MG63 (cell line): ENCODE measurements at regions not wholly inside any gene's neighbourhood (a gene's known extent, or its start where the extent isn't known, plus 50 kb on each side); places are given as distances from the start of the nearest gene placed in this dataset.
"Not testable (repeated sequence)": the region's sequence is repeated elsewhere in the genome, so short reads cannot be mapped to it uniquely, and the experiment has no call there.

Source experiments
- DNase-seq: peaks from one replicate; pipeline ENCODE4 v3.0.0-alpha.2; 2020
- H3K27me3 ChIP-seq: fragments of 250-450 bp; sonication (Bioruptor Pico); 2 replicates; pipeline ENCODE4 v1.5.1; 2020; ENCODE audit warnings: mild to moderate bottlenecking, moderate library complexity
- H3K36me3 ChIP-seq: fragments of 250-450 bp; sonication (Bioruptor Pico); 2 replicates; pipeline ENCODE4 v1.5.1; 2020; ENCODE audit warnings: mild to moderate bottlenecking, moderate library complexity
- H3K4me3 ChIP-seq: fragments of 250-450 bp; sonication (Bioruptor Pico); 2 replicates; pipeline ENCODE4 v1.5.1; 2020; ENCODE audit warnings: mild to moderate bottlenecking, moderate library complexity
- H3K9me3 ChIP-seq: fragments of 250-450 bp; sonication (Bioruptor Pico); 2 replicates; pipeline ENCODE4 v1.5.1; 2020; ENCODE audit warnings: mild to moderate bottlenecking, moderate library complexity

DNA sequence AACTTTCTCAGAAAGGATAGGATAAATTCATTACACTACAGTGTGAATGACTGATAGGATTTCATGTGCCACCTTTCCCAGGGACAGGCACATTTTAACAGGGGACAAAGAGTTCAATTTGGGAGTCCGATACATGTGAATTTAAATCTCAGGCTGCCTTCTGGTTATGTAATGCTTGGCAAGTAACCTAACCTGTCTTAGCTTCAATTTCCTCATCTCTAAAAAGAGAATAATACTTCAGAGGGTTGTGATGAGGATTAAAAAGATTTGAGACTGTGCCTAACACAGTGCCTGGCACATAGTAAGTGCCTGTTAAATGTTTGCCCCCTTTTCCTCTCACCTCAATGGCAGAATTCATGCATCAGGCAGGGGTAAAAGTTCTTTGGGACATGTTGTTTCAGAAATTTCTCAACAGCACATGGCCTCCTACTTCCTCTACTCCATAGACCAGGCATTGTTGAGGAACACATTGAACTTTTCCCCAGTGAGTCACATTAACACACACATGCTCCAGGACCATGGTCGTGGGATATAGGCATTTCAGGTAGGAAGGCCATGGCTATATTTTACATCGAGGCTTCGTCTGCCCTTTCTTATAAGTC lies 94.6 kb upstream of the EGFLAM start:
- Histone ChIP-seq H3K27me3 (peaks cover 2% of the 10 kb centered on the region; the same call in 1 of the 2 replicates), H3K36me3 (no peaks in the 10 kb centered on the region), H3K9me3 (no peaks in the 10 kb centered on the region), H3K4me3 (no peak overlapping the region)
- DNase-seq, result no peak

DNA sequence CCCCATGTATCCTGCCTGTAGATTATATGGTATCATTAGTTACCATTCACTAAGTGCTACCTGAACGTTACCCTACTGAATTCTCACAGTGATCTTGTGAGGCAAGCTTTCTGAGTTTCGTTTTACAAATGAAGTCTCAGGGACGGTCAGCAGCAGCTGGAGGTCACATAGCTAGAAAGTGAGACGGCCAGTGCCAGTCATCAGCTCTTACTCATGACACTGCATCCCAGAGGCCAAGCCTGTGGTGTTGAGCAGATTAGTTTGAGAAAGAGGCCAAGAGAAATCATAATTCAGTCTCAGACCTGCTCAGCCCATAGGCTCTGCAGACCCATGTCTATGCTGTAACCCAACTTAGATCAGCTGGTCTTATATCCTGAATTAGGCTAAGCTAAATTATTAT lies 95.7 kb upstream of the EGFLAM start:
- Histone ChIP-seq H3K9me3 (no peaks in the 10 kb centered on the region), H3K27me3 (peaks cover 4% of the 10 kb centered on the region; the same call in 1 of the 2 replicates), H3K4me3 (no peak overlapping the region), H3K36me3 (no peaks in the 10 kb centered on the region)
- DNase-seq, result peak; percentile 14

DNA sequence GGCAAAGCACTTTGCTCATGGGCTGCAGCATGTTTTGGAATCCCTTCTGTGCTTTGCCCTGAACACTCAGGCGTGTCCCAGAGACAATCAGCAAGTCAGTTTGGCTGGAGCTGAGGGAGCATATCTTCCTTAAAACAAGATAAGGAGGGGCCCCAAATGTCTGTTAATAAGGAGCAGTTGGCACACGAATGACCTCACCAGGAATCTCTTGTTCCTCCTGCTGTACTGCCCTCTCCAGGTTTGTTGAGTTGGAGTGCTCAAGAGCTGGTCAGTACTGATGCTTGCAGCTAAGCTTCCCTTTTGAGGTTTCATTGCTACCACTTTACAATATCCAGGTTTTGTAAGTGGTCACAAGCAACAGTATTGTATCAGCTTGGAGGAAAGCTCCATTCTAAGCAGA lies 101.3 kb upstream of the EGFLAM start:
- H3K36me3 ChIP-seq, result no peaks in the 10 kb centered on the region
- H3K9me3 ChIP-seq, result no peaks in the 10 kb centered on the region
- peaks cover 9% of the 10 kb centered on the region; the same call in 1 of the 2 replicates for H3K27me3 ChIP-seq
- DNase-seq, result no peak
- no peak overlapping the region for H3K4me3 ChIP-seq

DNA sequence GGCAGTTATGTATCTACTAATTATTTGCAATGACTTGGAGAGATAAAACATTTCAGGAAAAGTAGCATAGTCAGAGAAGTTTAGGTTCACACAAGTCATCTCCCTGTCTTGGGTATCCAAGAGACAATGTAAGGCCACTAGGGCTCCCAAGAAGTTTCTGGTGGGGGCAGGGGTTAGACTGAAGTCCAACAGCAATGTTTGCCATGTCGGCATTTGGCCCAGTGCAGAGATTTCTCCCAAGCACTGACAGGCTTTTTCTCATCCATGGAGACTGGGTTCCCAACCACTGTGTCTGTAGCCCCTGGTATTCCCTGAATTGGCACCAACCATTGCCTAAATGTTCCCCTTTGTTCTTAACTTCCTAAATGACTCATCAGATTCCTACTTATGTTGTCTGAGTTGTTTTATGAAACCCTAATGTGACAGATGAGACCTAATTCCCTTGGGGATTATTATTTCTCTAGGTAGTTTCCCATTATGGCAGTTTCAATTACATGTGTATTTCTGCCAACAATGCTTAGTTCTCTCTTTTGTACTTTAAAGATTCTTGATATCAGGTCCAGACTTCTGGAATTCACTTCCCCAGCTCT lies 103.6 kb upstream of the EGFLAM start:
- H3K27me3 ChIP-seq, result peaks cover 9% of the 10 kb centered on the region; the same call in 1 of the 2 replicates
- DNase-seq, result no peak
- no peak overlapping the region for H3K4me3 ChIP-seq
- H3K36me3 ChIP-seq, result no peaks in the 10 kb centered on the region
- H3K9me3 ChIP-seq, result no peaks in the 10 kb centered on the region

DNA sequence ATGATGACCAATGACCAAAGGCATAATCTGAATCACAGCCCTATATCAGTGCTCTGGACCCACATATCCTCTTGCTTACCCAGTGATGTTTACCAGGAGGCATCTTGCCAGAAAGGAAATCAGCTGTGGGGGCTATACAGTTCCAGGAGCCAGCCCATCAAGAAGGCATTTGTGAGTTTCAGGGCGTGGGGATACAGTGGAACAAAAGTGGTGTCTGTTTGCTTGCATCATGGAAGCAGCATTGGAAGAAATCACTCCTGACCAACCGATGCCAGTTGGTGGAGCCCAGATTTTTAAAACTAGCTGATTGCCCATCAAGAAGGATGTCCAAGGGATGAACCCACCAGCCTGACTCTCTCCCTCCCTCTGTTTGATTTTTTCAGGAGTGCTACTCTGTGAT lies 106.5 kb upstream of the EGFLAM start:
- no peak for DNase-seq
- Histone ChIP-seq H3K27me3 (peaks cover 3% of the 10 kb centered on the region; the same call in 1 of the 2 replicates), H3K36me3 (no peaks in the 10 kb centered on the region), H3K4me3 (no peak overlapping the region), H3K9me3 (no peaks in the 10 kb centered on the region)

DNA sequence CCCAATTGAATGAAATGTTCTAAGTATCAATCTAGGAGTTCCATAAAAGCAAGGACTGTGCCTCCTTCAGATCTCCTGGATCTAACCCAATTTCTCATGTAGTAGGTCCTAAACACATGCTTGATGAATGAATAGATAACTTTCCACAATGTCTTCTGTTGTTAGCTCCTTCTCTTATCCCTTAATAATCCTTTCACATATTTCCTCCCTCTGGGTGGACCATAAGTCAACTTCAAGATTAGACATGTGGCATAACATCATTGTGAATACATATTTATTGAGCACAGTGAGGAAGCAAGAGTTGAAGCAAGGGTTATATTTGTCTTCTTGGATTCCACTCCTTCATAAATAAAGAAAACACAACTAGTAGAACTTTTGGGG lies 108.6 kb upstream of the EGFLAM start:
- no peak for DNase-seq
- Histone ChIP-seq H3K27me3 (no peaks in the 10 kb centered on the region; the same call in 1 of the 2 replicates), H3K4me3 (no peak overlapping the region), H3K9me3 (no peaks in the 10 kb centered on the region), H3K36me3 (no peaks in the 10 kb centered on the region)

DNA sequence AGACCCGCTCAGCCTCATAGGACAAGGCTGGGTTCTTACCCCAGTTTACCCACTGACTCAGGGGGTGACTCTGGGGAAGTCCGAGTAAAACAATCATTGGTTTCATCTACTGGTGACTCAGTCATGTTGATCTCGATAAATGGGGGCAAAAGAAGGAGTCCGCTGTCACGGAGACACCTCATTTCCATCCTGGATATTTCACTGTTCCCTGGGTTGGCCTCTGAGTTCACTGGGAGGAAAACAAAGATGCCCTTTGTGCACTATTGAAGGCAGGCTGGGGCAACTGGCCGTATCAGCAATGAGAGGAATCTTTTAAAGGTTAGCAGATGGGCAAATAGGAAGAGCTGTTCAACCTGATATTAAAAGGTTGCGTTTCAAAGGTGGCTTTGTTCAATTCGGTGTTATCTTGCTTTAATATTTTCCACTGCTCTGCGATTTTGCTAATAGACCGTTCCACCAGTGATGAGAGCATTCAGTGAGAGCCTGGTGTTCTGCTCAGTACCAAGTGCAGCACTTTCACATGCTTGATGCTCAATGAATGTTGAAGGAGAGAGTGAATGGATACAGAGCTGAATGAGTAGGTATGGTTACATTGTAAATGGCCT lies 110.2 kb upstream of the EGFLAM start:
- no peak for DNase-seq
- no peaks in the 10 kb centered on the region for H3K27me3 ChIP-seq
- H3K9me3 ChIP-seq, result no peaks in the 10 kb centered on the region
- no peaks in the 10 kb centered on the region for H3K36me3 ChIP-seq
- H3K4me3 ChIP-seq, result no peak overlapping the region

DNA sequence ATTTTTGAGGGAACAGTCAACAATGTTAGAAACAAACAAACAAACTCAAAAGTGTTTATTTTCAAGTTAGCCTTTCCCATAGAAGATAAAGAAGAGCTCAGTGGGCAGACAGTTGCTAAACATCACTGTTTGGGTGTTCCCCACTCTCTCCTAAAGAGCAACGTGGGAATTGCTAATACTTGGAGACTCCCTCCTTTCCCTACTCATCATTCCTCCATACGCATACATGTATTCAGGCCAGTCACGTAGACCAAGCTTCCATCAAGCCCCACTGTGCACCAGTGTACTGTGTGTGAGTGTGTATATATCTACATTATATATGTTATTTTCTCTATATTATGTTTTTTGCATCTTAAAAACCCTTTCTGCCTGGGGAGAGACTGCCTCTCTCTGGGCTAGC lies 115.0 kb upstream of the EGFLAM start:
- H3K9me3 ChIP-seq, result no peaks in the 10 kb centered on the region
- H3K4me3 ChIP-seq, result no peak overlapping the region
- no peak for DNase-seq
- H3K27me3 ChIP-seq, result peaks cover 8% of the 10 kb centered on the region; the same call in 1 of the 2 replicates
- H3K36me3 ChIP-seq, result no peaks in the 10 kb centered on the region

DNA sequence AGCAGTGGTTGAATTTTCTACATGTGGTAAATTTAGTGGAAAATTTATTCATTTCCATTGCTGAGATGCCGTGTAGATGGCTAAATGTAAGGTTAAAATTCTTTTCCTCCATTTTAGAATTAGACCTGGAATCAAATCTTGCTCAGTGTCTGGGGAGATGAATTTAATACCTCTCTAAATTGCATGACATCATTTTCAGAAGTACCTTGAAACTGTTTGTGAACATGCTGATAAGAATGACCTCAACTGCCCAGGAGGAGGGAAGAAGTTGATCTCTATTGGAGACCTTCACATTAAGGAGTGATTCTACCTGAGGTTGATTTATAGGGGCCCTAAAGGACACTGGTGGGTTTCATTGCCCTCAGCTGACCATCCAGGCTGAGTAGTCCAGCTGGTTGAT lies 116.7 kb upstream of the EGFLAM start:
- DNase-seq, result no peak
- no peak overlapping the region for H3K4me3 ChIP-seq

DNA sequence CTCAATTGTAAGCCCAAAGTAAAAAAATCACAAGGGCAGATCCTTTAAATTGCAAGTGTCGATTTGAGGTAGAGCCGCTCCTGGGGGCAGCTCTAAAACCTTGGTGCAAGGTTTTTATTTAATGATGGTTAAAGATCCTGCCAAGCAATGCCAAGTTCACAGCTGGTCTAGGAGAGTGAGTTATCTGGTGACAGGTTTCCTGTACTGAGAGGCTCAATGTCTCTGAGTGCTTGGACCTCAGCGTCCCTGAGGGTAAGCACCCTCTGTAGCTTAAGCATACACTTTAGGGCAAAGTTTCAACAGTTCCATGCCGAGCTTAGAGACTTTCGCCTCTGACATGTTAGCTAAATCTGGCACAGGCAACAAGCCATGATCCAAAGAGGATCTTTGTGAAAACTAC lies 119.8 kb upstream of the EGFLAM start:
- no peak for DNase-seq
- H3K4me3 ChIP-seq, result no peak overlapping the region
- H3K9me3 ChIP-seq, result no peaks in the 10 kb centered on the region
- H3K27me3 ChIP-seq, result peaks cover 8% of the 10 kb centered on the region
- H3K36me3 ChIP-seq, result no peaks in the 10 kb centered on the region

More for the DNA sequence above, 116.7 kb upstream of the EGFLAM start:
- H3K9me3 ChIP-seq, result no peaks in the 10 kb centered on the region
- peaks cover 8% of the 10 kb centered on the region; the same call in 1 of the 2 replicates for H3K27me3 ChIP-seq
- no peaks in the 10 kb centered on the region for H3K36me3 ChIP-seq

DNA sequence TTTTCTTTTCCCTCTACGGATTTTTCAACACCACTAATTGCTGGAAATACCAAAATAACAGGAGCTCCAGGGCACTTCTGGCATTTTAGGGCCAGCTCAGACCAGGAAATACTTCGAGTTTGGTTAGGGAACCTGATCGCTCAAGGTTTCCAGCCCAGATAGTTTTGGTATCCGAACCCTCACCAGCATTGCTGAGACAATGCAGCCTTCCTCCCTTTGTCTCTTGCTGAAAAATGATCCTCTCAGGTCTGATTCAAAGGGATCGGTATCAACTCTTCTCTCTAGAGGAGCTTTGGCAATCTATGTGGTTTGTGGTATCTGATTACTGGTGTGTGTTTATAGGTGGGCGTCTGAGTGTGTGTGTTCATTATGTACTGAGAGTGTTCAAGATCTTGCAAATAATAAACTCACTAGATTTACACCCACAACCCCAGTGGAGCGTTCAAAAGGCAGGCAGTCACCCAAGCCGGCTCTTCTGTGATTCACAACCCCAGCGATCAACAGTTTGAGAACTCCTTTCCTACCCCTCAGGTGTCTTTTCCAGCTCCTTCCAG lies 122.8 kb upstream of the EGFLAM start:
- H3K27me3 ChIP-seq, result peaks cover 8% of the 10 kb centered on the region
- H3K36me3 ChIP-seq, result no peaks in the 10 kb centered on the region
- H3K9me3 ChIP-seq, result no peaks in the 10 kb centered on the region
- no peak for DNase-seq
- H3K4me3 ChIP-seq, result no peak overlapping the region

DNA sequence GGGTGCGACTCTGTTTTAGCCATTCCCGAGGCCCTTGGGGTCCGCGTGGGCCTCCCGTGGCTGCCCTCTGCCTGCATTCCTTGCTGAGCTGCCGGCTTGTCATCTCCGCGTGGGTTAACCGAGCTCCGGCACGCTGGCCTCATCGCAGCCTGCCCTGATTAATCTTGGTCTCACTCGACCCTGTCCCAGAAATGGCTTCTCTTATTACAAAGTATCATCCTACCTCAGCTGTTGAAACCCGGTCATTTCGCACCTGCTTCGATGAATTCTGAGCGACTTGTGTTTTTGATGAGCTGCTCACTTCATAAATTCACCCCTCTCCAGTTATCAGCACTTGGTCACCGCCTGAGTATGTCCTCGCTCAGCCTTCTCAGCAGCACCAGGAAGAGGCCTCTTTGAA lies 123.5 kb upstream of the EGFLAM start:
- DNase-seq, result no peak
- Histone ChIP-seq H3K27me3 (peaks cover 8% of the 10 kb centered on the region), H3K4me3 (no peak overlapping the region), H3K9me3 (no peaks in the 10 kb centered on the region), H3K36me3 (no peaks in the 10 kb centered on the region)

DNA sequence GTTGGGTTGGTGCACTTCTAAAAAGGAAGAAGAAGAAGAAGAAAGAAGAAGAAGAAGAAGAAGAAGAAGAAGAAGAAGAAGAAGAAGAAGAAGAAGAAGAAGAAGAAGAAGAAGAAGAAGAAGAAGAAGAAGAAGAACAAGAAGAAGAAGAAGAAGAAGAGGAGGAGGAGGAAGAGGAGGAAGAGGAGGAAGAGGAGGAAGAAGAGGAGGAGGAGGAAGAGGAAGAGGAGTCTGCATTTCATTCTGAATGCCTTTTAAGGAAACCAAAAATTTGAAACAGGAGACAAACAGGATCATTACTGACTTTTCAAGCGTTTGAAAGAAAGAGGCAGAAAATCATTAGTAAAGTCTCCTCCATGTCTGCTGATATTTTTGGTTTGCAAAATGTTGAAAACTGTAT lies 124.1 kb upstream of the EGFLAM start:
- not testable (repeated sequence) for H3K9me3 ChIP-seq, H3K27me3 ChIP-seq, H3K4me3 ChIP-seq, DNase-seq, H3K36me3 ChIP-seq

DNA sequence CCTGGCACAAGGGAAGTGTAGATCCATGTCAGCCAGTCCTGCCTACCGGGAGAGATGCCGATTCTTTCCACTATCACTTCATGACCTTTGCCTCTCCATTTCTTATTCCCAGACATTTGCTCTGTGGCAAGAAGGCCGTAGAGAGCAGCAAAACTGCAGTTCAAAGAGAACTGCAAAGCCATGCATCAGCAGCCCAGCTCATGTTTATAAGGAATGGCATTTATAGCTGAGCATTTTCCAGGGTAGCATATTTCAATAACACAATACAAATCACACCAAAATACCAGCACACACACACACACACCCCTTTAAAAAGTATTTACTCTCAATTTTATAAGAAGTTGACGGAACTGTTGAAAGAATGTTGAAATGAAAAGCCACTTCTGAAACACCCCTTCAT lies 126.7 kb upstream of the EGFLAM start:
- H3K36me3 ChIP-seq, result no peaks in the 10 kb centered on the region
- H3K9me3 ChIP-seq, result no peaks in the 10 kb centered on the region
- H3K27me3 ChIP-seq, result no peaks in the 10 kb centered on the region; the same call in 1 of the 2 replicates
- H3K4me3 ChIP-seq, result no peak overlapping the region
- DNase-seq, result no peak

DNA sequence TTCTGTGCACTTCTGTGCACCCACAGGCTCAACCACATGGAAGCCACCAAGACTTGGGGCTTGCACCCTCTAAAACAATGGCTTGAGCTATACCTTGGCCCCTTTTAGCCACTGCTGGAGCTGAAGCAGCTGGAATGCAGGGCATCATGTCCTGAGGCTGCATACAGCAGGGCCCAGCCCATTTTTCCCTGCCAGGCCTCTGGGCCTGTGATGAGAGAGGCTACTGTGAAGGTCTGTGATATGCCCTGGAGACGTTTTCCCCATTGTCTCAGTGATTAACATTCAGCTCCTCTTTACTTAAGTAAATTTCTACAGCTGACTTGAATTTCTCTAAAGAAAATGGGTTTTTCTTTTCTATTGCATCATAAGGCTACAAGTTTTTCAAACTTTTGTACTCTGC lies 134.0 kb upstream of the EGFLAM start:
- H3K27me3 ChIP-seq, result no peaks in the 10 kb centered on the region; the same call in 1 of the 2 replicates
- DNase-seq, result no peak
- no peaks in the 10 kb centered on the region for H3K36me3 ChIP-seq
- no peaks in the 10 kb centered on the region for H3K9me3 ChIP-seq
- H3K4me3 ChIP-seq, result no peak overlapping the region

DNA sequence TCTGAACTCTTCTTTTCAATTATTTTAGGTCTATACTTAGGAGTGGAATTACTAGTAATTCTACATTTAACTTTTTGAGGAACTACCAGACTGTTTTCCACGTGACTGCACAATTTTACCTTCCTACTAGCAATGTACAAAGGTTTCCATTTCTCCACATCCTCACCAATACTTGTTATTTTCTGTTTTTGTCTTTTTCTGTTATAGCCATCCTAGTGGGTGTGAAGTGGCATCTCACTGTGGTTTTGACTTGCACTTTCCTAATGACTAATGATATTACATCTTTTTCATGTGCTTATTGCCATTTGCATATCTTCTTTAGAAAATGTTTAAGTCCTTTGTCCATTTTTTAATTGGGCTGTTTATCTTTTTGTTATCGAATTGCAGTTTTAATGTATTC lies 136.9 kb upstream of the EGFLAM start:
- no peak for DNase-seq
- Histone ChIP-seq H3K4me3 (no peak overlapping the region), H3K9me3 (no peaks in the 10 kb centered on the region), H3K36me3 (no peaks in the 10 kb centered on the region), H3K27me3 (no peaks in the 10 kb centered on the region; the same call in 1 of the 2 replicates)

DNA sequence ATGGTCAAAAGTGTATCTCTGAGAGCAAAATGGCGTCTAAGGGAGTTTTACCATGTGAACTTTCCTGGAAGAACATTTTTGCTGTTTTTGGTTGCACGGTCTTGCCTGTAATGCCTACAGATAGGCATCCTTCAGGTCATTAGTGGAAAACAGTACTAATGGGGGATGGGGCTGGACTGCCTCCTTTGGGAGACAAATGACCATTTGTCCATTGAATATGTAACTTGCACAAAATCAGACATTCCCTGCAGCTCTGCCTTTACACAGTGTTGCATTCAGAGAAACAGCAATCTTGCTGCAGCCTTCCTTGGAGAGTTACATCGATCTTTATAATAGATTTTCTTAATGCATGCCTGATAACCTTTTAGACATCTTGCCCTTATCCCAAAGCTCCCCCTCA lies 138.5 kb upstream of the EGFLAM start:
- no peaks in the 10 kb centered on the region for H3K36me3 ChIP-seq
- no peak for DNase-seq
- no peaks in the 10 kb centered on the region; the same call in 1 of the 2 replicates for H3K27me3 ChIP-seq
- no peak overlapping the region for H3K4me3 ChIP-seq
- no peaks in the 10 kb centered on the region for H3K9me3 ChIP-seq
